ENCODE measurements at regions not wholly inside any gene's neighbourhood (a gene's known extent, or its start where the extent isn't known, plus 50 kb on each side); places are given as distances from the start of the nearest gene placed in this dataset.

DNA sequence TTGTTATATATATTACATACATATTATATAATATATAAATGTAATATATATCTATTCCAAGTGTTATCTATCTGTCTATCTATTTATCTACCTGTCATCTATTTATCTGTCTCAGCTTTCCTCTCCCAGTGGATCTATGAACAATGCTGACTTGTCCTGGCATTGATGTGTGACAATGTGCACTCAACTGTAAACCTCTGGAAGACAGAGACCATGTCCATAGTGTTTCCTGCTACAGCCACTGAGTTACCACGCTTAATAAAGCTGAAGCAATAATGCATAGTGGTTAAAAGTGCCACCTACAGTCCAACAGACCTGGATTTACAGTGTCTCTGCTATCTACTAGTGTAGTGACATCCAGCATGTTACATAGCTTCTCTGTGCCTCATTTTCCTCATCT is 57.2 kb upstream of the TMED7 start:
- H3K27ac ChIP-seq (ENCODE audit: low read depth in 1 of 2, low read length in 2 of 2): no peak overlapping the region
- no peaks in the 10 kb centered on the region for H3K36me3 ChIP-seq (ENCODE audit: control insufficient read depth in 4 of 4, insufficient read depth in 3 of 4, low read depth in 1 of 4, low read length in 3 of 4)
- H3K27me3 ChIP-seq (ENCODE audit: control insufficient read depth in 4 of 4, insufficient read depth in 4 of 4, low read length in 3 of 4): no peaks in the 10 kb centered on the region
- H3K9me3 ChIP-seq (ENCODE audit: control insufficient read depth in 4 of 4, low read length in 3 of 4): no peaks in the 10 kb centered on the region
- no peak for DNase-seq (ENCODE audit: low spot score)
- no peak overlapping the region for H3K9ac ChIP-seq (ENCODE audit: low read depth in 1 of 2, low read length in 2 of 2)
- H3K4me1 ChIP-seq (ENCODE audit: control insufficient read depth in 4 of 4, insufficient read depth in 4 of 4, low read length in 3 of 4): no peaks in the 10 kb centered on the region
- H3K4me3 ChIP-seq (ENCODE audit: low read depth in 1 of 3, low read length in 3 of 3): no peak overlapping the region
- TF ChIP-seq, protein P1, sequence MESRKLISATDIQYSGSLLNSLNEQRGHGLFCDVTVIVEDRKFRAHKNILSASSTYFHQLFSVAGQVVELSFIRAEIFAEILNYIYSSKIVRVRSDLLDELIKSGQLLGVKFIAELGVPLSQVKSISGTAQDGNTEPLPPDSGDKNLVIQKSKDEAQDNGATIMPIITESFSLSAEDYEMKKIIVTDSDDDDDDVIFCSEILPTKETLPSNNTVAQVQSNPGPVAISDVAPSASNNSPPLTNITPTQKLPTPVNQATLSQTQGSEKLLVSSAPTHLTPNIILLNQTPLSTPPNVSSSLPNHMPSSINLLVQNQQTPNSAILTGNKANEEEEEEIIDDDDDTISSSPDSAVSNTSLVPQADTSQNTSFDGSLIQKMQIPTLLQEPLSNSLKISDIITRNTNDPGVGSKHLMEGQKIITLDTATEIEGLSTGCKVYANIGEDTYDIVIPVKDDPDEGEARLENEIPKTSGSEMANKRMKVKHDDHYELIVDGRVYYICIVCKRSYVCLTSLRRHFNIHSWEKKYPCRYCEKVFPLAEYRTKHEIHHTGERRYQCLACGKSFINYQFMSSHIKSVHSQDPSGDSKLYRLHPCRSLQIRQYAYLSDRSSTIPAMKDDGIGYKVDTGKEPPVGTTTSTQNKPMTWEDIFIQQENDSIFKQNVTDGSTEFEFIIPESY (IDR thresholded peaks at IDR 0.05): no peak
- no peak for TF ChIP-seq RAD21 (IDR thresholded peaks at IDR 0.05)
- TF ChIP-seq, protein P2, sequence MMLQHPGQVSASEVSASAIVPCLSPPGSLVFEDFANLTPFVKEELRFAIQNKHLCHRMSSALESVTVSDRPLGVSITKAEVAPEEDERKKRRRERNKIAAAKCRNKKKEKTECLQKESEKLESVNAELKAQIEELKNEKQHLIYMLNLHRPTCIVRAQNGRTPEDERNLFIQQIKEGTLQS (IDR thresholded peaks at IDR 0.05): no peak
- TF ChIP-seq JUND (IDR thresholded peaks at IDR 0.05): no peak
- TF ChIP-seq FOXA1 (IDR thresholded peaks at IDR 0.05): no peak
- TF ChIP-seq, protein P3, sequence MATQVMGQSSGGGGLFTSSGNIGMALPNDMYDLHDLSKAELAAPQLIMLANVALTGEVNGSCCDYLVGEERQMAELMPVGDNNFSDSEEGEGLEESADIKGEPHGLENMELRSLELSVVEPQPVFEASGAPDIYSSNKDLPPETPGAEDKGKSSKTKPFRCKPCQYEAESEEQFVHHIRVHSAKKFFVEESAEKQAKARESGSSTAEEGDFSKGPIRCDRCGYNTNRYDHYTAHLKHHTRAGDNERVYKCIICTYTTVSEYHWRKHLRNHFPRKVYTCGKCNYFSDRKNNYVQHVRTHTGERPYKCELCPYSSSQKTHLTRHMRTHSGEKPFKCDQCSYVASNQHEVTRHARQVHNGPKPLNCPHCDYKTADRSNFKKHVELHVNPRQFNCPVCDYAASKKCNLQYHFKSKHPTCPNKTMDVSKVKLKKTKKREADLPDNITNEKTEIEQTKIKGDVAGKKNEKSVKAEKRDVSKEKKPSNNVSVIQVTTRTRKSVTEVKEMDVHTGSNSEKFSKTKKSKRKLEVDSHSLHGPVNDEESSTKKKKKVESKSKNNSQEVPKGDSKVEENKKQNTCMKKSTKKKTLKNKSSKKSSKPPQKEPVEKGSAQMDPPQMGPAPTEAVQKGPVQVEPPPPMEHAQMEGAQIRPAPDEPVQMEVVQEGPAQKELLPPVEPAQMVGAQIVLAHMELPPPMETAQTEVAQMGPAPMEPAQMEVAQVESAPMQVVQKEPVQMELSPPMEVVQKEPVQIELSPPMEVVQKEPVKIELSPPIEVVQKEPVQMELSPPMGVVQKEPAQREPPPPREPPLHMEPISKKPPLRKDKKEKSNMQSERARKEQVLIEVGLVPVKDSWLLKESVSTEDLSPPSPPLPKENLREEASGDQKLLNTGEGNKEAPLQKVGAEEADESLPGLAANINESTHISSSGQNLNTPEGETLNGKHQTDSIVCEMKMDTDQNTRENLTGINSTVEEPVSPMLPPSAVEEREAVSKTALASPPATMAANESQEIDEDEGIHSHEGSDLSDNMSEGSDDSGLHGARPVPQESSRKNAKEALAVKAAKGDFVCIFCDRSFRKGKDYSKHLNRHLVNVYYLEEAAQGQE (IDR thresholded peaks at IDR 0.05): no peak
- no peak for TF ChIP-seq EGR1 (IDR thresholded peaks at IDR 0.05; ENCODE audit: low read depth in 2 of 2)
- no peak for TF ChIP-seq NR2F2 (IDR thresholded peaks at IDR 0.05)
- no peak for TF ChIP-seq SP1 (IDR thresholded peaks at IDR 0.05)
- TF ChIP-seq FOXA2 (IDR thresholded peaks at IDR 0.05): no peak
- no peak for TF ChIP-seq GABPA (IDR thresholded peaks at IDR 0.05 in 1 of 2, conservative IDR thresholded peaks at IDR 0.05 in 1 of 2)
- 82% methylated on average over 1 of the region's 1 CpG for WGBS
